ENCODE measurements at regions not wholly inside any gene's neighbourhood (a gene's known extent, or its start where the extent isn't known, plus 50 kb on each side); places are given as distances from the start of the nearest gene placed in this dataset.

GRCh38 chr5:158198636-158199035, 339.7 kb upstream of the CLINT1 start (continued):
- no peak for TF ChIP-seq ZNF142 (CRISPR knock-in tag; IDR thresholded peaks at IDR 0.05)

- BruUV-seq (replicated peaks) = no TSS peak
- Histone ChIP-seq H3K9me3 (ENCODE audit: low read length) (peaks cover 7% of the 10 kb centered on the region; the same call in 1 of the 2 replicates), H3K4me3 (replicated peaks in 1 of 3; ENCODE audit: insufficient read depth in 1 of 3, low read depth in 2 of 3, low read length in 3 of 3) (no peak overlapping the region), H3K36me3 (replicated peaks in 1 of 2; ENCODE audit: control insufficient read depth in 1 of 2, insufficient read depth in 2 of 2, low read length in 2 of 2) (no peaks in the 10 kb centered on the region), H3K4me1 (ENCODE audit: insufficient read depth, low read length) (no peaks in the 10 kb centered on the region), H3K27ac (ENCODE audit: extremely low read length, insufficient read depth, low read length) (no peak overlapping the region), H3K27me3 (ENCODE audit: control insufficient read depth in 1 of 2, insufficient read depth in 2 of 2, low read length in 2 of 2) (no peaks in the 10 kb centered on the region; a peak in 1 of 5 replicates), H3K4me2 (ENCODE audit: low read depth, low read length) (no peak overlapping the region), H4K20me1 (ENCODE audit: insufficient read depth, low read length) (no peaks in the 10 kb centered on the region), H2AFZ (ENCODE audit: low read length) (no peak overlapping the region), H3K79me2 (ENCODE audit: insufficient read depth, low read length) (no peaks in the 10 kb centered on the region), H3K9ac (ENCODE audit: insufficient read depth, low read depth, low read length) (no peak overlapping the region)
- TF ChIP-seq SIX1 (CRISPR knock-in tag; IDR thresholded peaks at IDR 0.05; ENCODE audit: borderline replicate concordance) = no peak
- TF ChIP-seq ZNF598 (CRISPR knock-in tag; IDR thresholded peaks at IDR 0.05; ENCODE audit: borderline replicate concordance) = no peak
- TF ChIP-seq ZNF343 (CRISPR knock-in tag; IDR thresholded peaks at IDR 0.05) = no peak
- TF ChIP-seq ZNF441 (CRISPR knock-in tag; IDR thresholded peaks at IDR 0.05; ENCODE audit: borderline replicate concordance) = no peak
- no peak for TF ChIP-seq ESRRA (CRISPR knock-in tag; IDR thresholded peaks at IDR 0.05; ENCODE audit: low read depth)
- no peak for TF ChIP-seq ZFP41 (CRISPR knock-in tag; IDR thresholded peaks at IDR 0.05; ENCODE audit: borderline replicate concordance)
- no peak for TF ChIP-seq GRHL1 (CRISPR knock-in tag; conservative IDR thresholded peaks at IDR 0.05)
- TF ChIP-seq ZNF282 (IDR thresholded peaks at IDR 0.05; ENCODE audit: partially characterized antibody) = no peak
- no peak for TF ChIP-seq TSC22D2 (CRISPR knock-in tag; IDR thresholded peaks at IDR 0.05; ENCODE audit: borderline replicate concordance)
- TF ChIP-seq ZNF10 (CRISPR knock-in tag; IDR thresholded peaks at IDR 0.05; ENCODE audit: borderline replicate concordance, low read depth) = no peak
- TF ChIP-seq HHEX (CRISPR knock-in tag; IDR thresholded peaks at IDR 0.05) = no peak
- in situ Hi-C loops (cut with HindIII; ENCODE audit: extremely low pct_ligation_motif_present, low pct_unique_long_range_greater_than_20kb) = no loop called here
- no peak for ATAC-seq
- ChIA-PET CTCF (ENCODE audit: low intra/inter-chr PET ratio, low total read pairs) (no interaction called here), POLR2A (no interaction called here)
- no peak for DNase-seq (ENCODE audit: low spot score)
- 9% methylated on average over 5 of the region's 5 CpGs for WGBS (ENCODE audit: low lambda C conversion rate)
- intact Hi-C loops (cut with micrococcal nuclease; ENCODE audit: unreplicated experiment) = no loop called here
- no peak for FAIRE-seq
These were observed 336.7 kb upstream of the CLINT1 start for GRCh38 chr5:158195416-158196210.
